Rectal smooth muscle tissue (tissue), 1 donor: ENCODE measurements at regions not wholly inside any gene's neighbourhood (a gene's known extent, or its start where the extent isn't known, plus 50 kb on each side); places are given as distances from the start of the nearest gene placed in this dataset.

Source experiments
- H3K27ac ChIP-seq: one replicate; pipeline ENCODE4 v1.7.0; 2013; ENCODE audit warnings: low read depth, low read length, inconsistent platforms
- H3K27me3 ChIP-seq: one replicate; pipeline ENCODE4 v1.7.0; 2013; ENCODE audit warnings: low read length; ENCODE audit not compliant: control insufficient read depth, insufficient read depth
- H3K36me3 ChIP-seq: one replicate; pipeline ENCODE4 v1.7.0; 2013; ENCODE audit warnings: low read length; ENCODE audit not compliant: control insufficient read depth, insufficient read depth
- H3K4me1 ChIP-seq: one replicate; pipeline ENCODE4 v1.7.0; 2013; ENCODE audit warnings: low read length; ENCODE audit not compliant: control insufficient read depth, insufficient read depth
- H3K4me3 ChIP-seq: one replicate; pipeline ENCODE4 v1.7.0; 2013; ENCODE audit warnings: low read length
- H3K9ac ChIP-seq: one replicate; pipeline ENCODE4 v1.7.0; 2013; ENCODE audit warnings: low read length

- no peaks in the 10 kb centered on the region for H3K4me1 ChIP-seq
- H3K27me3 ChIP-seq: no peaks in the 10 kb centered on the region
- H3K9ac ChIP-seq: no peak overlapping the region
- no peak overlapping the region for H3K27ac ChIP-seq
- no peak overlapping the region for H3K4me3 ChIP-seq
- no peaks in the 10 kb centered on the region for H3K36me3 ChIP-seq
Measured at GRCh38 chr1:81478219-81478618, 322.5 kb upstream of the ADGRL2 start.

- Histone ChIP-seq H3K27ac (no peak overlapping the region), H3K36me3 (no peaks in the 10 kb centered on the region), H3K4me1 (no peaks in the 10 kb centered on the region), H3K9ac (no peak overlapping the region), H3K27me3 (no peaks in the 10 kb centered on the region), H3K4me3 (no peak overlapping the region)
Measured at GRCh38 chr1:81477710-81478109, 323.0 kb upstream of the ADGRL2 start.

DNA sequence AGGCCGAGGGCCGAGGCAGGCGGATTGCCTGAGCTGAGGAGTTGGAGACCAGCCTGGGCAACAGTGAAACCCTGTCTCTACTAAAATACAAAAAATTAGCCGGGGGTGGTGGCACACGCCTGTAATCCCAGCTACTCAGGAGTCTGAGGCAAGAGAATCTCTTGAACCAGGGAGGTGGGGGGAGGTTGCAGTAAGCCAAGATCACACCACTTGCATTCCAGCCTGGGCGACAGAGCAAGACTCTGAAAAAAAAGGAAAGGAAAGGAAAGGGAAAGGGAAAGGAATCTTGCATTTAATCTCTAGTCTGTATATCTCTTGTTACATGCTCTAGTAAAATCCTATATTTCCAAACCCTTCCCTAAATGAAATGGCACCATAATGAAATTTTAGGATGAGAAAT, 328.3 kb upstream of the ADGRL2 start:
- no peak overlapping the region for H3K4me3 ChIP-seq

GRCh38 chr1:81471255-81471654, 329.5 kb upstream of the ADGRL2 start:
- Histone ChIP-seq H3K27me3 (no peaks in the 10 kb centered on the region), H3K36me3 (no peaks in the 10 kb centered on the region), H3K9ac (no peak overlapping the region), H3K4me3 (no peak overlapping the region), H3K27ac (no peak overlapping the region), H3K4me1 (no peaks in the 10 kb centered on the region)

More for the DNA sequence above, 328.3 kb upstream of the ADGRL2 start:
- Histone ChIP-seq H3K27me3 (no peaks in the 10 kb centered on the region), H3K9ac (no peak overlapping the region), H3K36me3 (no peaks in the 10 kb centered on the region), H3K4me1 (no peaks in the 10 kb centered on the region), H3K27ac (no peak overlapping the region)

DNA sequence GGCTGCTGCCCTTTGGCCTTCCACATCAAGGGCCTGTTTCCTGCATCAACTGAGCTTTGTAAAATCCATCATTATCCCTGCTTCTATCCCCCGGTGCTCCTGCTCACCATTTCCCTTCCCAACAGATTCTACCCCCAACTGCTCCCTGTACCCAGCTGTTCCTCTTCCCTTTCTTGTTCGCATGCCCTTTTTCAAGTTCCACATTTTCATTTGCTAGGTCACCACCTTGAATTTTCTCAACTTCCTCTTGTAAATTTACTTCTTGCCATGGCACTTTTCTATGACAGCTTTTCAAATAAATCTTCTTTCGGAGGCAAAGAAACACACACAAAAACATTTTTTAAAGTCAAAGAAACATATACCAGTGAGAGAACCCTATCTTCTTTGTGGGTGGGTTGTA, 330.5 kb upstream of the ADGRL2 start:
- H3K27ac ChIP-seq: no peak overlapping the region
- H3K4me3 ChIP-seq: no peak overlapping the region
- H3K27me3 ChIP-seq: no peaks in the 10 kb centered on the region
- no peak overlapping the region for H3K9ac ChIP-seq
- no peaks in the 10 kb centered on the region for H3K4me1 ChIP-seq
- no peaks in the 10 kb centered on the region for H3K36me3 ChIP-seq

- Histone ChIP-seq H3K27ac (no peak overlapping the region), H3K4me3 (no peak overlapping the region), H3K9ac (no peak overlapping the region), H3K4me1 (no peaks in the 10 kb centered on the region), H3K27me3 (no peaks in the 10 kb centered on the region), H3K36me3 (no peaks in the 10 kb centered on the region)
Measured at GRCh38 chr1:81467383-81467782, 333.4 kb upstream of the ADGRL2 start.

DNA sequence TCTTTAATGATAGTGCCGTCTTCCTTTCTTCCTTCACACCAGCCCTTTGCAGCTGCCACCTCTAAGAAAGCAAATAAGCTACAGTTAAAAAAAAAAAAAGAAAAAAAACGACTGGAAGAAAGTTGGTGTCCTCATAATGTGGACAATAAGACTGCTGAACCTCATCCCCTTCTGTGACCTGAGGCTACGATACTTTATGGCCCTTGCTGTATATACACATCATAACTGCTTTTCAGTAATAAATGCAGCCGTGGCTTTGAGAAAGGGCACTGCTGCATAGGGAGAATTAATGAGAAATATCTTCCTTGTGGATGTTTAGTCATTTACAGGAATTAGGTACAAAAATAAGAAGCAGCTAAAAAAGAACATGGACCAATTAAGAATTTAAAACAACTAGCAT, 333.8 kb upstream of the ADGRL2 start:
- Histone ChIP-seq H3K4me3 (no peak overlapping the region), H3K27ac (no peak overlapping the region), H3K36me3 (no peaks in the 10 kb centered on the region), H3K27me3 (no peaks in the 10 kb centered on the region), H3K4me1 (no peaks in the 10 kb centered on the region), H3K9ac (no peak overlapping the region)

GRCh38 chr1:81463936-81464837, 336.5 kb upstream of the ADGRL2 start:
- Histone ChIP-seq H3K36me3 (no peaks in the 10 kb centered on the region), H3K27me3 (no peaks in the 10 kb centered on the region), H3K4me3 (no peak overlapping the region), H3K4me1 (no peaks in the 10 kb centered on the region), H3K9ac (no peak overlapping the region), H3K27ac (no peak overlapping the region)

DNA sequence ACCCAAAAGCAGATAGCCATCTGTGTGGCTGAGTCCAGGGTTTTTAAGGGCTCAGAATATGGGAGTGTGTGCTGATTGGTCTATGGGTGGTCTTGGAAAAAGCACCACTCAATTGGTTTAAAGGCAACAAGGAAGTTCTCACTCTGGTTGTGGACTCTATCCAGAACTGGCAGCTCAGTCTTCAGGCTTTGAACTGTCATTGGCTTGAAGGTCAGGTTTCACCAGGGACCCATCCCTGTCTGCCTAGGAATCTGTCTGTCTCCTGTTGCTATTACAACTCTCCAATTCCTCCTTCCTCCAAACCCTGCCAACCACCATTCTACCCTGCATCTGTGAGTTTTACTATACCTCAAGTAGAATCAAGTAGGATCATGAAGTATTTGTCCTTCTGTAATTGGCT, 341.7 kb upstream of the ADGRL2 start:
- no peaks in the 10 kb centered on the region for H3K4me1 ChIP-seq
- no peak overlapping the region for H3K4me3 ChIP-seq
- no peaks in the 10 kb centered on the region for H3K36me3 ChIP-seq
- H3K27me3 ChIP-seq: no peaks in the 10 kb centered on the region
- no peak overlapping the region for H3K27ac ChIP-seq
- no peak overlapping the region for H3K9ac ChIP-seq

- Histone ChIP-seq H3K27ac (no peak overlapping the region), H3K4me1 (no peaks in the 10 kb centered on the region), H3K27me3 (no peaks in the 10 kb centered on the region), H3K9ac (no peak overlapping the region), H3K4me3 (no peak overlapping the region), H3K36me3 (no peaks in the 10 kb centered on the region)
Measured at GRCh38 chr1:81458186-81458585, 342.5 kb upstream of the ADGRL2 start.

GRCh38 chr1:81455481-81455880, 345.3 kb upstream of the ADGRL2 start:
- H3K27me3 ChIP-seq: no peaks in the 10 kb centered on the region

DNA sequence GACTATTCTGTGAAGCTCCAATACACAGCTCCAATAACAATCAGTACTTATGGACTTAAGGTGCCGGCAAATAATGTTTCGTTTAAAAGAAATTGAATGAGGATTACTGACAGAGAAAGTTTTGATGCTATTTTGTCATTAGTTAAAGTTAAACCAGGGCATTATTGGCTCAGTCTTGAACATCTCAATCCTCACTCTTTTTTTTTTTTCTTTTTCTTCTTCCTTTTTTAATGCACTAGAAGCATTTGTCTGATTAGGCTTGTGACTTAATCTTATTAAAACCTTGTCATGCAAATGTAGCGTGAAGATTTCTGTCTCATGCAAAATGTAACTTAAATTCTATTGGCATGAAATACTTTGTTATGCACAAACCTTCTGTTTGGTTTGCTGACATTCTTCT, 346.8 kb upstream of the ADGRL2 start:
- no peak overlapping the region for H3K27ac ChIP-seq
- H3K9ac ChIP-seq: no peak overlapping the region
- no peak overlapping the region for H3K4me3 ChIP-seq
- H3K36me3 ChIP-seq: no peaks in the 10 kb centered on the region
- no peaks in the 10 kb centered on the region for H3K4me1 ChIP-seq
- H3K27me3 ChIP-seq: no peaks in the 10 kb centered on the region

More at GRCh38 chr1:81455481-81455880, 345.3 kb upstream of the ADGRL2 start:
- Histone ChIP-seq H3K9ac (no peak overlapping the region), H3K4me1 (no peaks in the 10 kb centered on the region), H3K36me3 (no peaks in the 10 kb centered on the region), H3K27ac (no peak overlapping the region), H3K4me3 (no peak overlapping the region)

DNA sequence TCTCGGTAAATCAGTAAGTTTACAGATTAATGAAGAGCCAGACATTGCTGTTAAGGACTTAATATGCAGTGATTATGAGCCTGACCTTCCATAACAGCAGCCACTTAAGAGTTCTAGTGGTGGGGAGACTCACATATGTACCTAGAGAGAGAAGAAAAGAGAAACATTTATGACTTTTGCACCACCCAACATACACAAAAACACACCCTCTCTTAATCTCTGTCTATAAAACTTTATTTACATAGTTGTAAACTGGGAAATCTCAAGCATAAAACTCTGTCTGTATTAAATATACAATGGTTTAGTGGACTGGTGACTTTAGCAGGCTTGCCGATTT, 347.4 kb upstream of the ADGRL2 start:
- Histone ChIP-seq H3K9ac (no peak overlapping the region), H3K4me3 (no peak overlapping the region), H3K27ac (no peak overlapping the region)

More for the DNA sequence above, 347.4 kb upstream of the ADGRL2 start:
- Histone ChIP-seq H3K27me3 (no peaks in the 10 kb centered on the region), H3K4me1 (no peaks in the 10 kb centered on the region), H3K36me3 (no peaks in the 10 kb centered on the region)
